Liver (tissue), 8 donors: ENCODE measurements at regions not wholly inside any gene's neighbourhood (a gene's known extent, or its start where the extent isn't known, plus 50 kb on each side); places are given as distances from the start of the nearest gene placed in this dataset.

Source experiments
- DNase-seq: peaks from one replicate; pipeline ENCODE4 v3.0.0-alpha.2; 2017; ENCODE audit warnings: low spot score
- H3K27ac ChIP-seq, 2 donors: one replicate each; pipeline ENCODE4 v1.7.0; 2013; ENCODE audit warnings: inconsistent platforms in 2 of 2, low read length in 2 of 2, control low read depth in 1 of 2, low read depth in 1 of 2, mild to moderate bottlenecking in 1 of 2
- H3K27me3 ChIP-seq, 4 donors: one replicate each; pipeline versions ENCODE4 v1.6.1 to v1.7.0; 2013; ENCODE audit warnings: low read length in 3 of 4, inconsistent platforms in 1 of 4, mild to moderate bottlenecking in 1 of 4, moderate library complexity in 1 of 4; ENCODE audit not compliant: control insufficient read depth in 4 of 4, insufficient read depth in 4 of 4
- H3K36me3 ChIP-seq, 4 donors: one replicate each; pipeline versions ENCODE4 v1.6.1 to v1.7.0; 2013; ENCODE audit warnings: low read length in 3 of 4, mild to moderate bottlenecking in 3 of 4, low read depth in 1 of 4, moderate library complexity in 1 of 4; ENCODE audit not compliant: control insufficient read depth in 4 of 4, insufficient read depth in 3 of 4
- H3K4me1 ChIP-seq, 4 donors: one replicate each; pipeline versions ENCODE4 v1.6.1 to v1.7.0; 2013; ENCODE audit warnings: low read length in 3 of 4, mild to moderate bottlenecking in 3 of 4, moderate library complexity in 1 of 4; ENCODE audit not compliant: control insufficient read depth in 4 of 4, insufficient read depth in 4 of 4
- H3K4me3 ChIP-seq, 3 donors: one replicate each; pipeline versions ENCODE4 v1.6.1 to v1.7.0; 2013; ENCODE audit warnings: low read length in 3 of 3, control low read depth in 1 of 3, low read depth in 1 of 3, mild to moderate bottlenecking in 1 of 3
- H3K9ac ChIP-seq, 2 donors: one replicate each; pipeline ENCODE4 v1.7.0; 2013; ENCODE audit warnings: low read length in 2 of 2, mild to moderate bottlenecking in 2 of 2, moderate library complexity in 2 of 2, control low read depth in 1 of 2, low read depth in 1 of 2
- H3K9me3 ChIP-seq, 4 donors: one replicate each; pipeline versions ENCODE4 v1.6.1 to v1.7.0; 2013; ENCODE audit warnings: low read length in 3 of 4; ENCODE audit not compliant: control insufficient read depth in 4 of 4
- EGR1 ChIP-seq, 2 donors: IDR thresholded peaks; 2 replicates each; pipeline ENCODE4 v1.6.1; 2016 to 2018; ENCODE audit warnings: antibody characterized with exemption in 2 of 2, low read depth in 2 of 2
- FOXA1 ChIP-seq: IDR thresholded peaks from 2 replicates; pipeline ENCODE4 v1.6.1; 2016; ENCODE audit warnings: antibody characterized with exemption
- FOXA2 ChIP-seq: IDR thresholded peaks from 2 replicates; pipeline ENCODE4 v1.6.1; 2016; ENCODE audit warnings: antibody characterized with exemption
- GABPA ChIP-seq, 2 donors: IDR thresholded peaks in 1 of 2; conservative IDR thresholded peaks in 1 of 2; 2 replicates each; pipeline ENCODE4 v1.6.1; 2016; ENCODE audit warnings: antibody characterized with exemption in 2 of 2, mild to moderate bottlenecking in 1 of 2, moderate library complexity in 1 of 2
- HNF4A ChIP-seq, 2 donors: conservative IDR thresholded peaks; 2 replicates each; pipeline ENCODE4 v1.6.1; 2016; ENCODE audit warnings: antibody characterized with exemption in 2 of 2, mild to moderate bottlenecking in 2 of 2
- HNF4G ChIP-seq: IDR thresholded peaks from 2 replicates; pipeline ENCODE4 v1.6.1; 2016; ENCODE audit warnings: antibody characterized with exemption
- JUND ChIP-seq, 2 donors: IDR thresholded peaks; 2 replicates each; pipeline ENCODE4 v1.6.1; 2016; ENCODE audit warnings: antibody characterized with exemption in 2 of 2
- NR2F2 ChIP-seq: IDR thresholded peaks from 2 replicates; pipeline ENCODE4 v1.6.1; 2016; ENCODE audit warnings: antibody characterized with exemption
- RAD21 ChIP-seq, 2 donors: IDR thresholded peaks; 2 replicates each; pipeline ENCODE4 v1.6.1; 2016; ENCODE audit warnings: antibody characterized with exemption in 2 of 2, mild to moderate bottlenecking in 2 of 2
- REST ChIP-seq: IDR thresholded peaks from 2 replicates; pipeline ENCODE4 v1.6.1; 2016; ENCODE audit warnings: antibody characterized with exemption, mild to moderate bottlenecking
- RXRA ChIP-seq, 2 donors: IDR thresholded peaks; 2 replicates each; pipeline ENCODE4 v1.6.1; 2017 to 2018; ENCODE audit warnings: antibody characterized with exemption in 2 of 2, mild to moderate bottlenecking in 1 of 2
- SP1 ChIP-seq: IDR thresholded peaks from 2 replicates; pipeline ENCODE4 v1.6.1; 2018; ENCODE audit warnings: antibody characterized with exemption, mild to moderate bottlenecking
- TAF1 ChIP-seq: conservative IDR thresholded peaks from 2 replicates; pipeline ENCODE4 v1.6.1; 2016; ENCODE audit warnings: antibody characterized with exemption, mild to moderate bottlenecking
- YY1 ChIP-seq: IDR thresholded peaks from 2 replicates; pipeline ENCODE4 v1.6.1; 2016; ENCODE audit warnings: antibody characterized with exemption, mild to moderate bottlenecking
- ZBTB33 ChIP-seq: IDR thresholded peaks from 2 replicates; pipeline ENCODE4 v1.6.1; 2016; ENCODE audit warnings: antibody characterized with exemption
- WGBS: extraction: QIAGEN DNeasy Blood & Tissue Kit; methylation state at CpG from one replicate; pipeline ENCODE4 v1.1.7; 2013; 5-methylcytosine and 5-hydroxymethylcytosine counted together
- TF ChIP-seq, protein P1 (sequence below): IDR thresholded peaks from 2 replicates; pipeline ENCODE4 v1.6.1; 2016; ENCODE audit warnings: antibody characterized with exemption
- TF ChIP-seq, protein P2 (sequence below): fragments of 150-350 bp; IDR thresholded peaks from 2 replicates; pipeline ENCODE4 v1.5.1; 2017; ENCODE audit warnings: improper control_type of control experiment, low read depth, low read length; ENCODE audit not compliant: missing input control
- donor health status: healthy.
- donor health status: healthy.
- donor health status: healthy.
- donor health status: healthy.
- donor health status: healthy.

DNA sequence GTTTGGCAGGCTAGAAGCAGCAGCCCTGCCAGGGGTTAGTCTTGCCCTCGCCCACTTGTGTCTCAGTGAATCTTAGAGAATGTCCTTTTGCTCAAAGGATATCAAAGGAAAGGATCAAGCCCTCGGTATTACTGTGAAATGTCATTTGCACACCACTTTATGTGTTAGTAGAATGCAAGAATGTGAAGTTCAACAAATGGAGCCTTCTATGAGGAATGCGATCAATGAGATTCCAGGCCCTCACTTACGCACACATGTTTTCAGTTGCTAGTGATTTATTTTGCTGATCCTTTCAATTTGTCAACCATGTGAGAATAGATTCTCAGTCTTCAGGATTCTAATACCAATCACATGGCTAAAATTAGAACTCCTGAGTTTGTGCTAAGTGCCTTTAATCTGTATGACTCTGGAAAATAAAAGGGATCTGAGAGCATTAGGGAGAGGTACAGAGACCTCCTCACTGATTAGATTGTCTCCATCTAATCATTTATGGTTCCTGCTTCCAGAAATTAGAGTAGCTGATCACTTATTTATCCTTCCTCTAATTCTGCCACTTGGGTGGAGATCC lies 123.0 kb upstream of the SP4 start:
- no peak for DNase-seq
- WGBS, result 84% methylated on average over 4 of the region's 4 CpGs
- H3K4me3 ChIP-seq, result no peak overlapping the region
- H3K9ac ChIP-seq, result no peak overlapping the region
- no peak for TF ChIP-seq RAD21 (IDR thresholded peaks at IDR 0.05)
- no peak for TF ChIP-seq SP1
- TF ChIP-seq, protein P1, sequence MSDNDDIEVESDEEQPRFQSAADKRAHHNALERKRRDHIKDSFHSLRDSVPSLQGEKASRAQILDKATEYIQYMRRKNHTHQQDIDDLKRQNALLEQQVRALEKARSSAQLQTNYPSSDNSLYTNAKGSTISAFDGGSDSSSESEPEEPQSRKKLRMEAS, result no peak
- no peak for TF ChIP-seq TAF1
- no peak for TF ChIP-seq REST
- no peak for TF ChIP-seq EGR1 (IDR thresholded peaks at IDR 0.05; ENCODE audit: low read depth in 2 of 2)
- no peak for TF ChIP-seq ZBTB33
- no peak for TF ChIP-seq HNF4A (conservative IDR thresholded peaks at IDR 0.05)
- TF ChIP-seq NR2F2, result no peak
- TF ChIP-seq FOXA2, result no peak
- no peak for TF ChIP-seq HNF4G
- no peak for TF ChIP-seq YY1
- no peak for TF ChIP-seq GABPA (IDR thresholded peaks at IDR 0.05 in 1 of 2, conservative IDR thresholded peaks at IDR 0.05 in 1 of 2)
- TF ChIP-seq, protein P2, sequence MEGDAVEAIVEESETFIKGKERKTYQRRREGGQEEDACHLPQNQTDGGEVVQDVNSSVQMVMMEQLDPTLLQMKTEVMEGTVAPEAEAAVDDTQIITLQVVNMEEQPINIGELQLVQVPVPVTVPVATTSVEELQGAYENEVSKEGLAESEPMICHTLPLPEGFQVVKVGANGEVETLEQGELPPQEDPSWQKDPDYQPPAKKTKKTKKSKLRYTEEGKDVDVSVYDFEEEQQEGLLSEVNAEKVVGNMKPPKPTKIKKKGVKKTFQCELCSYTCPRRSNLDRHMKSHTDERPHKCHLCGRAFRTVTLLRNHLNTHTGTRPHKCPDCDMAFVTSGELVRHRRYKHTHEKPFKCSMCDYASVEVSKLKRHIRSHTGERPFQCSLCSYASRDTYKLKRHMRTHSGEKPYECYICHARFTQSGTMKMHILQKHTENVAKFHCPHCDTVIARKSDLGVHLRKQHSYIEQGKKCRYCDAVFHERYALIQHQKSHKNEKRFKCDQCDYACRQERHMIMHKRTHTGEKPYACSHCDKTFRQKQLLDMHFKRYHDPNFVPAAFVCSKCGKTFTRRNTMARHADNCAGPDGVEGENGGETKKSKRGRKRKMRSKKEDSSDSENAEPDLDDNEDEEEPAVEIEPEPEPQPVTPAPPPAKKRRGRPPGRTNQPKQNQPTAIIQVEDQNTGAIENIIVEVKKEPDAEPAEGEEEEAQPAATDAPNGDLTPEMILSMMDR, result no peak
- TF ChIP-seq FOXA1, result no peak
- no peak for TF ChIP-seq JUND (IDR thresholded peaks at IDR 0.05)
- no peak for TF ChIP-seq RXRA (IDR thresholded peaks at IDR 0.05)
- H3K4me1 ChIP-seq, result no peaks in the 10 kb centered on the region
- H3K27me3 ChIP-seq, result no peaks in the 10 kb centered on the region
- peaks cover 0 to 7% (median 4%) of the 10 kb centered on the region in 4 donors for H3K9me3 ChIP-seq
- no peaks in the 10 kb centered on the region for H3K36me3 ChIP-seq
- H3K27ac ChIP-seq, result no peak overlapping the region
